ENCODE measurements at regions not wholly inside any gene's neighbourhood (a gene's known extent, or its start where the extent isn't known, plus 50 kb on each side); places are given as distances from the start of the nearest gene placed in this dataset.
"Not testable (repeated sequence)": the region's sequence is repeated elsewhere in the genome, so short reads cannot be mapped to it uniquely, and the experiment has no call there.

DNA sequence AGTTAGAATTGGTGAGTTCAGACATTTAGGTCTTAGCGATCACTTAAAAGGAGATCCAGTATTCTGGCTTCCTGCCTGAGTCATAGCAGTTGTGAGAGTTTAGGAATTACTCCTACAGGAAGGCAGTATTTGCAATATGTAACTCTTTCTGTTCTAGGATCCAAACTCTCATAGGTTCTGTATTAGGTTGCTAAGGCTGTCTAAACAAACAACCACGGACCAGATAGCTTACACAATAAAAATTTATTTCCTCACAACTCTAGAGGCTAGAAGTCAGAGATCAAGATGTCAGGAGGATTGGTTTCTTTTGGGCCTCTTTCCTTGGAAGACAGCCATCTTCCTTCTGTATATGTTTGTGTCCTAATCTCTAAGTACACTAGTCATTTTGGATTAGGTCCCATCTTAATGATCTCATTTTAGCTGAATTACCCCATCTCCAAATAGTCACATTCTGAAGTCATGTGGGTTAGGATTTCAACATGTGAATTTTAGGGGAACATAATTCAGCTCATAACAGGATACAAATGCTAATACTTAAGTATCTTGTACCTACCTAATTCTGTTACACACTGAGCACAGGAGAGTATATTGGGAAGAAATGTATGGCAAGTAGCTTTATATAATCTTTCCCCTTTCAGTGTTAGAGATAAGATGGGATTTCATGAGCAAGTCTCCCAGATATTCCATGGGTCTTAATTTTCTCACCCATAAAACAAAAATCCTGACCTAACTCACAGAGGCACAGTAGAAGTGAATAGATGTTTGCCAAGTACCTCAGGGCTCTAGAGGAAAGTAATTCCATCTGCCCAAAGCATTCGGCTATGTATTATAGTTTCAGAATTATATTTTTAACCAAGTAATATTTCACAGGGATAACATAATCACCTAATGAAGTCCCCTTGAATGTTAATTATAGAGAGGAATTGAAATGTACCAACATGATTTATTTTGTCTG is 144.4 kb downstream of the PTBP2 start:
- no peak for DNase-seq (ENCODE audit: low spot score)

DNA sequence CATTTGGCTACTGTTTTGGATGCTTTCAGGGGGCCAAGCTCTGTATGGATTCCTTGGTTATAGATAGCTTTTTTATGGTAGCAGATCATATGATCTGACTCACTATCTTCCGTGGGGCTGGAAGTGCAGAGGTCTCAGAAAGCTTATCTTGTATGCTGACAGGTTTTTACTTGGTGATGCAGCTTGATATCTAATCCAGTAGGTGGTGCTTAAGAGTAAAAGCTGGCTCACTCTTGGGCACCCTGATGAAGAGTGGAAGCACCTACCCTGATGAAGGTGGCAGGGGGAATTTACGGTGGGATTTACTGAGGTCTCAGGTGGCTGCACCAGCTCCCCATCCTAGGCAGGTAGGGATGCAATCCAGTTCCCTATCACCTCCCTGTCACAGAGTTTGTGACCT is 151.2 kb downstream of the PTBP2 start:
- no peak for DNase-seq (ENCODE audit: low spot score)

- DNase-seq (ENCODE audit: low spot score): no peak
Observed at GRCh38 chr1:96878640-96879039, 157.1 kb downstream of the PTBP2 start.

GRCh38 chr1:96880626-96881025 is 159.0 kb downstream of the PTBP2 start:
- no peak for DNase-seq (ENCODE audit: low spot score)

- no peak for DNase-seq (ENCODE audit: low spot score)
Observed at GRCh38 chr1:96882096-96882495, 160.5 kb downstream of the PTBP2 start.

- no peak for DNase-seq (ENCODE audit: low spot score)
Observed at GRCh38 chr1:96886474-96886873, 164.9 kb downstream of the PTBP2 start.

DNA sequence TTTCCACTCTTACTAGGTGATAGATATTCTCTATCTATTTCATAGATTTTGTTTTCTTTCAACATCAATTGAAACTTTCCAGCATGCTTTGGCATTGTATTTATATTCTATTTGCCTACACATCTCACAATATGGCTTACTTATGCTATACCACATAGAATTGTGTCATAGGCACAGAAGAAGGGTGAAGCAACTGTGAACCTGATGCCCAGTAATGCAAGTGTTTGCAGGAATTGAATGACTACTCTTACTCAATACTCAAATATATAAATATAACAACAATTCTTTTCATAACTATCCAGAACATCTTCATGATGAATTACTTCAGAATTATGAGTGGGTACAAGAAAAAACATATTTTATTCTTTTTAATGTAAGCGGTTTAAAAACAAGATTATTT is 165.9 kb downstream of the PTBP2 start:
- no peak for DNase-seq (ENCODE audit: low spot score)

- no peak for DNase-seq (ENCODE audit: low spot score)
Observed at GRCh38 chr1:96901783-96902363, 180.3 kb downstream of the PTBP2 start.

DNA sequence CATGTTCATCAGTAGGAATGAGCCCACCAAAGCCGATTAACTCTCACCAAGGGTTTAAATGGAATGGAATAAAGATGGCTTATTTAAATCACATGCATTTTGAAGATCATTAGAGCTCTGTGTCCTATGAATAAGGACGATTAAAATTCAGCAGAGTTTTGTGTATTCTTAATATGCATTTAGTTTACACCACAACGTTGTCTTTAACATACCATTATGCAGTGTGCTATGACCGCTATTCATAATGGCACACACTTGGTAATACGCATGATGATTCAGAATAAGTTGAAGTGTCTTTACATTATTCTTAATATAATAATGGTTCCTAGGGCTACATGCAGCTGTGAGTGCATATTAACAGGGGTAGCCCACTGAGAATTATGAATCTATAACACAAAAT is 190.7 kb downstream of the PTBP2 start:
- DNase-seq (ENCODE audit: low spot score): no peak

DNA sequence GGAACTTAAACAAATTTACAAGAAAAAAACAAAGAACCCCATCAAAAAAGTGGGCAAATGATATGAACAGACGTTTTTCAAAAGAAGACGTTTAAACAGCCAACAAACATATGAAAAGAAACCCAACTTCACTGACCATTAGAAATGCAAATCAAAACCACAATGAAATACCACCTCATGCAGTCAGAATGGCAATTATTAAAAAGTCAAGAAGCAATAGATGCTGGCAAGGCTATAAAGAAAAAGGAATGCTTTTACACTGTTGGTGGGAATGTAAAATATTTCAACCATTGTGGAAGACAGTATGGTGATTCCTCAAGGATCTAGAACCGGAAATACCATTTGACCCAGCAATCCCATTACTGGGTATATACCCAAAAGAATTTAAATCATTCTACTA is 194.1 kb downstream of the PTBP2 start:
- not testable (repeated sequence) for DNase-seq (ENCODE audit: low spot score)

DNA sequence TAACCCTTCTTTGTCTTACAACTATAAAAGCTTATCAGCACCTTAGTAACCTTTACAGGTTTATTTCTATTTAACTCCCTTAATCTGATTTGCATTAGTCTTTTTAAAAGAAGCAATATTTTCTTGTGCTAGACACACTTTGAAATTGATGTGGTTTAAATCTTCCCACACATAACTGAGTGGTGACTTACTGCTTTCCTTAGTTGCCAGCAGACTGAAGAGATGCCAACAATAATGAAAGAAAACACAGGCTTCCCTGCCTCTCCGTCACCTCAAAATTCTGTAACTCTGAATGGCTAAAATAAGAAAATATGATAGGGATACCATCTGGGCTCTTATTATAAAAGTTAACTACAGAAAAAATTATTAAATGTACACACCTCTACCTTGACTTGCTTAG is 196.8 kb downstream of the PTBP2 start:
- no peak for DNase-seq (ENCODE audit: low spot score)

GRCh38 chr1:96922181-96922580 is 200.6 kb downstream of the PTBP2 start:
- no peak for DNase-seq (ENCODE audit: low spot score)

DNA sequence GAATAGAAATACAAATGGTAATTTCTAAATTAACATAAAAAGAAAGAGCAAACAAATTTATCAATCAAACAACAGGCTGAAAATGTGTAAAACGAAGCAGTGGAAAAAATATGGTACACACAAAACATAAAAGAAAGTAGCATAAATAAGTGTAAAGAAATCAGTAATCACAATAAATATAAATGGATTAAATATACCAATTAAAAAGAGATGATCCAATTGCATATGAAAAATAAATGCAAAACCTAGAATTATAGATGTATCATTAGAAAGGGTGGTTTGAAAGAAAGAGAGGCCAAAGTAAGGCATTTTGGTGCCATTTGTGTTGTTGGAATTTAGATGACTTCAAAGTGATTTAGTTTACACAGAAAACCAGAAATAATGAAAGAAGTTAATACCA is 202.2 kb downstream of the PTBP2 start:
- no peak for DNase-seq (ENCODE audit: low spot score)

GRCh38 chr1:96926176-96926575 is 204.6 kb downstream of the PTBP2 start:
- DNase-seq (ENCODE audit: low spot score): no peak

GRCh38 chr1:96927125-96927524 is 205.5 kb downstream of the PTBP2 start:
- DNase-seq (ENCODE audit: low spot score): no peak

- DNase-seq (ENCODE audit: low spot score): no peak
Observed at GRCh38 chr1:96931136-96931535, 209.6 kb downstream of the PTBP2 start.

DNA sequence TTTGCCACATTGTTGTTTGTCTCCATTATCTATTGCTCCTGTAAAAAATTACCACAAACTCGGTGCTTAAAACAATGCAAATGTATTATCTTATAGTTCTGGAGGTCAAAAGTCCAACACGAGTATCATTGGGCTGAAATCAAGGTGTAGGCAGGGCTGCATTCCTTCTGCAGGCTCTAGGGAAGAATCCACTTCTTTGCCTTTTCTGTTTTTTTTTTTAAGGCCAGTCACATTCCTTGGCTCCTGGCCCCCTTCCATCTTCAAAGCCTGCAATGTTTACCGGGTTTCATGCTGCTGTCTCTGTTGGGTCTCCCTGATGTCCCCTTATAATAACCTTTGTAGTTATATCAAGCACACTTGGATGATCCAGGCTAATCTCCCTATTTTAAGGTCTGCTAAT is 212.7 kb downstream of the PTBP2 start:
- no peak for DNase-seq (ENCODE audit: low spot score)

DNA sequence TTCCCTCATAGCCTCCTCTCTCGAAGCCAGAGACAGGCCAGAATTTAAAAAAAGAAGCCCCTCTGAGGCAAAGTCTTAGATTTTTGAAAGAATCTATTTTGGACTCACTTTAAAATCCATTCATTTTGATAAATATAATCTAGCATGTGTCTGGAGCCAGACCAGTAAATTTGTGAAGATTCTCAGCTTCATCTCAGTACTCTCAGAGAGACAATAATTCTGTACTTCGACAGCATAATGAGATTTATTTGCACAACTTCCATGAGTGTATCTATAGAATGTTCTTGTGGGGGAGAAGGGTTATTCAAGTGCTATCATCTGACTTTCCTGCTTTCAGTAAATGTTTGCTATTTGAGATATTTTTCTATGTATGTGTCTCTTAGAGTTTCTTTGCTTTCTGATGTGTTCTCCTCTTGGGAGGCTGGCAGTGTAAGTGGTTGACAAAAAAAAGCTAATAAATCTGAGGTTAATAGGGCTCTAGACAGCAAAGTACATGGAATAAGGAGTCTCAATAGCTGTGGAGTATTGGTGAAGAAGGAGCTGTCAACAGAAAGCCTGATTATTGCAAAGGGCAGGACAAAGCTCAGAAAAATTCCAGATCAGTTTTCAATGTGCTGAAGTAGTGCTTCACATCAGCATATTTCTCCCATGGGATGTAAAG is 223.0 kb downstream of the PTBP2 start:
- no peak for DNase-seq (ENCODE audit: low spot score)

DNA sequence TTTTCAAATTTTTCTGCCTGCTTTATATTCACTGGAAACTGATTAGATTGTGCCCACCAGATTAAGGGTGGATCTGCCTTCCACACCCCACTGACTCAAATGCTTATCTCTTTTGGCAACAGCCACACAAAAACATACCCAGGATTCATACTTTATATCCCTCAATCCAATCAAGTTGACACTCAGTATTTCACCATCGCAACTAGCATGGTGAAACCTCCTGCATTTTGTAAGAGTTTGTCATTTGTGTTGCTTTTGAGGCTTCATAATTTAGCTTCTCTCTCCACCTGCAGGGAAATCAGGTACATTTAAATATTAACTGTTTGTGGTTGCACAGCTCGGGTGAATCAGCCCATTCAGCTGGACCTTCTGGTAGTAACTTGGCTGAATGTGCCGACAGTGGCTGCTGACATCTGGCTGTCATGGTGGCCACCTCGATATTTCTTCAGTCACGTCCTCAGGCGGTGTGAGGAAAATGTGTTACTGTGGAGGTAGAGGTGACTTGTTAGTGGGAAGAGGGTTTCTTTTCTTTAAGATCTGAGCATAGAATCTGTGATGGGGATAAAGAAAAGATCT is 224.0 kb downstream of the PTBP2 start:
- no peak for DNase-seq (ENCODE audit: low spot score)

GRCh38 chr1:96955307-96956012 is 233.9 kb downstream of the PTBP2 start:
- DNase-seq (ENCODE audit: low spot score): no peak

DNA sequence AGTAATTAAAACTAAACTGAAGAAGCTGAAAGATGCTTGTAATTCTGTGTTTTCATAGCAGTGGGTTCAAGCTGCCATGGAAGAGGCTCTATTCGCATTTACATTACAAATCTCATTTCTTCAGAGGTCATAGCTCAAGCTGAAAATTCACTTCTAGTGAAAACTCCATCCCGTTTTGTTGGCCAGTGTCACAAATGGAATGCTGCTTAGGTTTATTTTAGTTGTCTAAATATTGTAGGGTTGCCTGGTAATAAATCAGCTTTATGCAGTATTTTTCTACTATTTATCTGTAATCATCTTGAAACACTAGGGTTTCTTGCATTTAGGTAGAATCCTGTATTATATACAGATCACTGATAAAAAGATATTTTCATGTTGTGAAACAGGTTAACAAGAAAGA is 240.6 kb downstream of the PTBP2 start:
- no peak for DNase-seq (ENCODE audit: low spot score)

GRCh38 chr1:96962751-96963211 is 241.2 kb downstream of the PTBP2 start:
- no peak for DNase-seq (ENCODE audit: low spot score)
